ENCODE measurements at regions not wholly inside any gene's neighbourhood (a gene's known extent, or its start where the extent isn't known, plus 50 kb on each side); places are given as distances from the start of the nearest gene placed in this dataset.

DNA sequence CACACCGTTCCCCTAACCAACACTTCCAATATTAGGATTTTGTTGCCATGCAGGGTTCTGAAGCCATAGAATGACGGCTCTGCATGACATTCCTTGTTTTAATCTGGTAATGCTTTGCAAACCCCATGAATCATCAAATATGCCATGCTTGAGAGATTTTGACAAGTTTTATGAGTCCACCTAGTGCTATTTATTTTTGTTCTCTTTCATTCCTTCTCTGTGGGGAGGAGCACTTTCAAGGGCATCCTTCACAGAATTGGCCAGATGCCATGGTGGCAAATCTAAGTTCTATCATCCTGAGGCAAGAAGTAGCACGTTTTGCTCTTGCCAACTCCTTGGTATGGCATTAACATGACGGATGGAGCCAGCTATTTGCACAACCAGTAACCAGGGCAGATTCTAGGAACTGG, 268.4 kb downstream of the FAM76B start:
- no peaks in the 10 kb centered on the region for H3K27me3 ChIP-seq
- DNase-seq = peak; percentile 73 to 75
- WGBS, 2 donors = 39 to 40% methylated on average over 4 of the region's 4 CpGs
- TF ChIP-seq POLR2A (IDR thresholded peaks at IDR 0.05) (no peak), CTCF (IDR thresholded peaks at IDR 0.05) (no peak)
- H3K36me3 ChIP-seq = no peaks in the 10 kb centered on the region
- no peak overlapping the region for H3K27ac ChIP-seq
- no peak overlapping the region for H3K4me3 ChIP-seq (replicated peaks in 1 of 3)
- H3K9me3 ChIP-seq = no peaks in the 10 kb centered on the region
- intact Hi-C loops (cut with DNase I) = no loop called here
- peaks cover 0 to 10% of the 10 kb centered on the region in 2 donors for H3K4me1 ChIP-seq

DNA sequence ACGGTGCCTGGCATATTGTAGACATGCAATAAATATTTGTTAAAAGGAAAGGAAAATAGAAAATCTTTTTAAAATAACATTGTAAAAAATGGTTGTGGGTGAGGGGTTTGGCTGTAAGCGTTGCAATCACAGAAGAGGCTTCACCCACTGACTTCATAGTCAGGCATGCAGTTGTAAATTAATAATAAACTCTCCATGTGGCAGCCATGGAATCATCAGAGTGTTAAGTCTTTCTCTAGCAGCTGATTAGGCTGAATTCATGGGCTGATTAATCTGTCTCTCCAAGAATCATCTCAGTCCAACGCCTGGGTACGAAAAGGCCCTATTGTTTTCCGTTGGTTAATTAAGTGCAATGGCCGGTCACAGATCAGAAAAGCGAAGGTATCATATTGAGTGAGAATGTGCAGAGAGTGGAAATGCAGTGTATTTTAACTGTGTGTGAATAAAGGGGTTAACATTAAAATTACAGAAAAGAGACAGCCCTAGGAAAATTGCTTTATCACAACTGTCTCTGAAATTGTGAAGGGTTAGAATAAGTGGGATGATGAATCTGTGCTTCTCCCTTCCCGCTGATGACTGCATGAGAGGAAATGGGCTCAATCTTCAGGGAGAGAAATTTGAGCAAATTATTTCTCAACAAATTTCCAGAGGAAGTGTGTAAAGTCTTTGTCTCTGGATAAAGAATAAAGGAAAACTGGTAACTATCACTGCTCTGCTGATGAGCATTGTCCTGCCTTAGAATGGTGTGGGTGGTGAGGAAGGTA, 269.0 kb downstream of the FAM76B start:
- TF ChIP-seq POLR2A (IDR thresholded peaks at IDR 0.05) (no peak), CTCF (IDR thresholded peaks at IDR 0.05) (no peak)
- WGBS, 2 donors = 89 to 93% methylated on average over 8 of the region's 8 CpGs
- intact Hi-C loops (cut with DNase I) = no loop called here
- H3K4me3 ChIP-seq (replicated peaks in 1 of 3) = no peak overlapping the region
- DNase-seq = no peak
- H3K4me1 ChIP-seq = peaks cover 0 to 10% of the 10 kb centered on the region in 2 donors
- no peak overlapping the region for H3K27ac ChIP-seq
- H3K9me3 ChIP-seq = no peaks in the 10 kb centered on the region
- H3K36me3 ChIP-seq = no peaks in the 10 kb centered on the region
- H3K27me3 ChIP-seq = no peaks in the 10 kb centered on the region

DNA sequence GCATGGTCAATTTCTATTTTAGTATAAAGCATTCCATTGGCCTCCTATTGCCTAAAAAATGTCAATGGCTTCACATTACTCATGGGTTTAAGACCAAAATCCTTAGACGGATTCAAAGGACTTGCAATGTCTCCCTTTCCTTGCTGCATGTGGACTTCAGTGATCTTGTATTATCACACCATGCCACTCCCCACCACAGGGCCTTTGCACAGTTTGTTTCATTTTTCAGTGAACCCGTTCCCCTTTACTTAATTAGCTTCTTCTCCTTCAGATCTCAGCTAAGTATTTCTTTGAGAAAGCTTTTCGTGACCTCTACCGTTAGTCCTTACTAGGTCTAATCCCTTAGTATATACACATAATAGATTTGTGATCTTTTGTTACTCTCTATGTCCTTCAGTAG, 269.7 kb downstream of the FAM76B start:
- no peaks in the 10 kb centered on the region for H3K27me3 ChIP-seq
- H3K9me3 ChIP-seq = no peaks in the 10 kb centered on the region
- TF ChIP-seq CTCF (IDR thresholded peaks at IDR 0.05) (no peak), POLR2A (IDR thresholded peaks at IDR 0.05) (no peak)
- no peaks in the 10 kb centered on the region for H3K36me3 ChIP-seq
- DNase-seq = no peak
- H3K27ac ChIP-seq = no peak overlapping the region
- H3K4me1 ChIP-seq = peaks cover 0 to 10% of the 10 kb centered on the region in 2 donors
- no peak overlapping the region for H3K4me3 ChIP-seq (replicated peaks in 1 of 3)
- WGBS, 2 donors = 97 to 99% methylated on average over 4 of the region's 4 CpGs
- intact Hi-C loops (cut with DNase I) = no loop called here

- Histone ChIP-seq H3K27me3 (no peaks in the 10 kb centered on the region), H3K4me1 (peaks cover 2 to 14% of the 10 kb centered on the region in 2 donors), H3K9me3 (no peaks in the 10 kb centered on the region), H3K27ac (no peak overlapping the region), H3K36me3 (no peaks in the 10 kb centered on the region), H3K4me3 (replicated peaks in 1 of 3) (no peak overlapping the region)
- 74 to 76% methylated on average over 1 of the region's 1 CpG for WGBS, 2 donors
- no peak for TF ChIP-seq POLR2A (IDR thresholded peaks at IDR 0.05)
- TF ChIP-seq CTCF (IDR thresholded peaks at IDR 0.05) = no peak
- no peak for DNase-seq
- intact Hi-C loops (cut with DNase I) = no loop called here
These were observed 272.1 kb downstream of the FAM76B start for GRCh38 chr11:95517453-95517852.

DNA sequence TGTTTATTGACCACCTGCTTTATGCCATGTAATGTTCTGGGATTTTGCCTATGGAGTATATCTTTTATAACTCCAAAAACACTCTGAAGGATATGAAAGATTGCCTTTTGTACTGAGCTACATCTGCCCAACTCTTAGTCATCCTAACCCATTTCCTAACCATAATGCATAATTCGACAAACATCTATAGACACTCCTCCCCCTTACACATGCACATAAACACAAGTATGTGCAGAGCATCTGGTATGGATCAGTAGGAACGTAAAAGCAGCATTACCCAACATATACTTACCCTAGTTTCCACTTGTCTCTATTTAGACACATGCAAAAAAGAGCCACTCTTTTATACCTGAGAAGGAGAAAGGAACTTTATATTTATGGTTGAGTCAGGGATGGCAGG, 272.8 kb downstream of the FAM76B start:
- intact Hi-C loops (cut with DNase I) = no loop called here
- no peaks in the 10 kb centered on the region for H3K27me3 ChIP-seq

More for the DNA sequence above, 272.8 kb downstream of the FAM76B start:
- peaks cover 2 to 16% of the 10 kb centered on the region in 2 donors for H3K4me1 ChIP-seq
- H3K27ac ChIP-seq = no peak overlapping the region
- no peak for DNase-seq
- H3K4me3 ChIP-seq (replicated peaks in 1 of 3) = no peak overlapping the region
- no peaks in the 10 kb centered on the region for H3K36me3 ChIP-seq
- no peaks in the 10 kb centered on the region for H3K9me3 ChIP-seq
- WGBS, 2 donors = 86 to 93% methylated on average over 2 of the region's 2 CpGs
- no peak for TF ChIP-seq CTCF (IDR thresholded peaks at IDR 0.05)
- no peak for TF ChIP-seq POLR2A (IDR thresholded peaks at IDR 0.05)
